Limb (tissue), 2 donors: ENCODE measurements at regions not wholly inside any gene's neighbourhood (a gene's known extent, or its start where the extent isn't known, plus 50 kb on each side); places are given as distances from the start of the nearest gene placed in this dataset.

Experiments used
- DNase-seq, 2 donors: peaks; one replicate each; pipeline ENCODE4 v3.0.0-alpha.2; 2016; ENCODE audit errors: extremely low spot score in 2 of 2

- DNase-seq, result no peak
Observed at GRCh38 chr6:139654309-139654708, 279.9 kb upstream of the CITED2 start.

GRCh38 chr6:139653111-139653510 lies 278.7 kb upstream of the CITED2 start:
- no peak for DNase-seq

- no peak for DNase-seq
Observed at GRCh38 chr6:139650941-139651340, 276.5 kb upstream of the CITED2 start.

- no peak for DNase-seq
Observed at GRCh38 chr6:139649732-139650131, 275.3 kb upstream of the CITED2 start.

- no peak for DNase-seq
Observed at GRCh38 chr6:139649128-139649527, 274.7 kb upstream of the CITED2 start.

- DNase-seq, result no peak
Observed at GRCh38 chr6:139648430-139649000, 274.1 kb upstream of the CITED2 start.

GRCh38 chr6:139647841-139648240 lies 273.4 kb upstream of the CITED2 start:
- DNase-seq, result no peak

- DNase-seq, result no peak
Observed at GRCh38 chr6:139647016-139647415, 272.6 kb upstream of the CITED2 start.

- DNase-seq, result no peak
Observed at GRCh38 chr6:139644821-139645220, 270.4 kb upstream of the CITED2 start.

GRCh38 chr6:139643986-139644385 lies 269.5 kb upstream of the CITED2 start:
- DNase-seq, result no peak

- DNase-seq, result no peak
Observed at GRCh38 chr6:139642346-139642745, 267.9 kb upstream of the CITED2 start.

GRCh38 chr6:139641376-139641775 lies 266.9 kb upstream of the CITED2 start:
- no peak for DNase-seq

- no peak for DNase-seq
Observed at GRCh38 chr6:139640921-139641320, 266.5 kb upstream of the CITED2 start.

- DNase-seq, result no peak
Observed at GRCh38 chr6:139640448-139640847, 266.0 kb upstream of the CITED2 start.

GRCh38 chr6:139639507-139639906 lies 265.1 kb upstream of the CITED2 start:
- DNase-seq, result no peak

- DNase-seq, result no peak
Observed at GRCh38 chr6:139638179-139638941, 263.9 kb upstream of the CITED2 start.

GRCh38 chr6:139637766-139638165 lies 263.3 kb upstream of the CITED2 start:
- DNase-seq, result no peak

GRCh38 chr6:139636391-139636790 lies 261.9 kb upstream of the CITED2 start:
- no peak for DNase-seq

- no peak for DNase-seq
Observed at GRCh38 chr6:139635401-139636130, 261.1 kb upstream of the CITED2 start.

GRCh38 chr6:139632840-139633239 lies 258.4 kb upstream of the CITED2 start:
- DNase-seq, result no peak

- no peak for DNase-seq
Observed at GRCh38 chr6:139628270-139628669, 253.8 kb upstream of the CITED2 start.

GRCh38 chr6:139627091-139627490 lies 252.6 kb upstream of the CITED2 start:
- DNase-seq, result no peak
